GM23248 (cell line): ENCODE measurements at regions not wholly inside any gene's neighbourhood (a gene's known extent, or its start where the extent isn't known, plus 50 kb on each side); places are given as distances from the start of the nearest gene placed in this dataset.

Experiments
- EZH2 ChIP-seq: fragments of 200-600 bp; sonication (generic); IDR thresholded peaks from 2 replicates; pipeline ENCODE4 v1.6.1; 2018; ENCODE audit warnings: antibody characterized with exemption, mild to moderate bottlenecking; ENCODE audit not compliant: insufficient read depth, poor library complexity, severe bottlenecking
- EZH2phosphoT487 ChIP-seq: fragments of 200-600 bp; sonication (generic); IDR thresholded peaks from 2 replicates; pipeline ENCODE4 v1.6.1; 2018; ENCODE audit warnings: antibody characterized with exemption, moderate library complexity, mild to moderate bottlenecking, low read depth; ENCODE audit not compliant: insufficient read depth

DNA sequence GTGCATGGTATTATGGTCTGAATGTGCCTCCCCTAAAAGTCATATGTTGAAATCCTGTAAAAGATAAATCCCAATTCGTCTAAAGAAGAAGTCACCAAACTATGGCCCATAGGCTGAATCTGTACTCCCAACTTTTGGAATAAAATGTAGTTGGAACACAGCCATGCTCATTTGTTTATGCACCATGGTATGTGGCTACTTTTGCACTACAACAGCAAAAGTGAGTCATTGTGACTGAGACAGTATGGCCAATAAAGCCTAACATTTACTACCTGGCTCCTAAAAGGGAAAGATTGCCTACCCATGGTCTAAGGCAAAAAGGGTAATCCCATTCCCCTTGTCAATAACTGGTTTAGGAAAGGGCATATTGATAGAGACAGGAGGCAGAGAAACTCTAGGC, 101.8 kb downstream of the LRIG3 start:
- no peak for TF ChIP-seq EZH2phosphoT487
- TF ChIP-seq EZH2 = no peak
